ENCODE measurements at regions not wholly inside any gene's neighbourhood (a gene's known extent, or its start where the extent isn't known, plus 50 kb on each side); places are given as distances from the start of the nearest gene placed in this dataset.

GRCh38 chrX:857376-857775, 226.8 kb downstream of the SHOX start:
- intact Hi-C loops (cut with DNase I): no loop called here
- 79 to 83% methylated on average over 5 of the region's 5 CpGs for WGBS, 2 donors
- Histone ChIP-seq H3K4me3 (no peak overlapping the region), H3K4me1 (no peaks in the 10 kb centered on the region), H3K9me3 (peaks cover 0 to 33% (median 2%) of the 10 kb centered on the region in 11 donors), H3K36me3 (no peaks in the 10 kb centered on the region), H3K27ac (no peak overlapping the region), H3K27me3 (peaks cover 0 to 9% (median 0%) of the 10 kb centered on the region in 7 donors)
- no peak for TF ChIP-seq CTCF (IDR thresholded peaks at IDR 0.05)
- DNase-seq (no peak), ATAC-seq (no peak)

GRCh38 chrX:856566-857290, 226.1 kb downstream of the SHOX start:
- DNase-seq (no peak), ATAC-seq (no peak)
- Histone ChIP-seq H3K27me3 (peaks cover 0 to 10% (median 0%) of the 10 kb centered on the region in 7 donors), H3K4me1 (no peaks in the 10 kb centered on the region), H3K36me3 (no peaks in the 10 kb centered on the region), H3K4me3 (no peak overlapping the region), H3K27ac (no peak overlapping the region), H3K9me3 (peaks cover 0 to 33% (median 2%) of the 10 kb centered on the region in 11 donors)
- TF ChIP-seq CTCF (IDR thresholded peaks at IDR 0.05): no peak
- 63 to 68% methylated on average over 14 of the region's 14 CpGs for WGBS, 2 donors
- intact Hi-C loops (cut with DNase I): no loop called here

- Histone ChIP-seq H3K4me3 (no peak overlapping the region), H3K27me3 (peaks cover 0 to 10% (median 0%) of the 10 kb centered on the region in 7 donors), H3K27ac (no peak overlapping the region), H3K4me1 (no peaks in the 10 kb centered on the region), H3K9me3 (peaks cover 0 to 23% (median 0%) of the 10 kb centered on the region in 11 donors), H3K36me3 (no peaks in the 10 kb centered on the region)
- intact Hi-C loops (cut with DNase I): no loop called here
- DNase-seq (no peak), ATAC-seq (no peak)
- WGBS, 2 donors: 80 to 91% methylated on average over 7 of the region's 7 CpGs
- TF ChIP-seq CTCF (IDR thresholded peaks at IDR 0.05): no peak
Observed at GRCh38 chrX:853304-853703, 222.7 kb downstream of the SHOX start.

- H3K27me3 ChIP-seq: peaks cover 0 to 10% (median 0%) of the 10 kb centered on the region in 7 donors
- ATAC-seq: no peak
- no peak overlapping the region for H3K4me3 ChIP-seq
- intact Hi-C loops (cut with DNase I): no loop called here
- no peaks in the 10 kb centered on the region for H3K4me1 ChIP-seq
- WGBS, 2 donors: 2 to 10% methylated on average over 11 of the region's 11 CpGs
- no peak for TF ChIP-seq CTCF (IDR thresholded peaks at IDR 0.05)
- no peak for DNase-seq
- H3K27ac ChIP-seq: no peak overlapping the region
- peaks cover 0 to 11% (median 0%) of the 10 kb centered on the region in 11 donors for H3K9me3 ChIP-seq
- H3K36me3 ChIP-seq: no peaks in the 10 kb centered on the region
Observed at GRCh38 chrX:850471-850916, 219.9 kb downstream of the SHOX start.
